SW 1271 (cell line): ENCODE measurements at regions not wholly inside any gene's neighbourhood (a gene's known extent, or its start where the extent isn't known, plus 50 kb on each side); places are given as distances from the start of the nearest gene placed in this dataset.
"Not testable (repeated sequence)": the region's sequence is repeated elsewhere in the genome, so short reads cannot be mapped to it uniquely, and the experiment has no call there.

ENCODE experiments used
- DNase-seq, 2 experiments: peaks; one replicate each; lab custom pipeline; 2025; lab: John Stamatoyannopoulos, UW

DNA sequence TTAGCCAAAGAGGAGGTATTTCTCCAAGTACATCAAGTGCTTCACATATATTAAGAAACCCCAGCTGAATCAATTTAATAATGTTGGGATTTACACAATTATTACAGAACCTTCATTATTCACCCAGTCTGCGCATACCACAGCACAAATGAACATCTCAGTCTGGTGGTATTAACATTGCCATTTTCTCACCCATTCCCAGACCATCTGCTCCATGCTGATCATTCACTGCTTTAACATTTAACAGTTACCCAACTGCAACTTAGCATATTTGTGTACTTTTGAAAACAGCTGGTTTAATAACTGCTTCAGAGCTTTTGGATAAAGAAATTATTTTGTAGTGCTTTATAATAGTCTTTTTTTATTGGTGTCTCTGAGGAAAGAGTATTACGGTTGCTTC lies 1072.1 kb downstream of the NXPH1 start:
- DNase-seq: no peak

DNA sequence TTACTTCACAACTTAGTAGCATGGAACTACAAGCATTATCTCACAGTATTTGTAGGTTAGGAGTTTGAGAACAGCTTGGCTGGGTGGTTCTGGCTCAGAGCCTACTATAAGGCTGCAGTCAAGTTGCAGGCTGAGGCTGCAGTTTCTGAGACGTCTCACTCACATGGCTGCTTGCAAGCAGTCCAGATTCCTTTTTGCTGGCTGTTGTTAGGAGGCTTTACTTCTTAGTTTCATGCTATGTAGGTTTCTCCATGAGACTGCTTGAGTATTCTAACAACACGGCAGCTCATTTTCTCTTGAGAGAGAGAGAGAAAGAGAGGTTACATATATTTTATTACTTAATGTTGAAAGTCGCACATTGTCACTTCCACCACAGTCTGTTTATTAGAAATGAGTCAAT lies 1073.9 kb downstream of the NXPH1 start:
- DNase-seq: no peak

DNA sequence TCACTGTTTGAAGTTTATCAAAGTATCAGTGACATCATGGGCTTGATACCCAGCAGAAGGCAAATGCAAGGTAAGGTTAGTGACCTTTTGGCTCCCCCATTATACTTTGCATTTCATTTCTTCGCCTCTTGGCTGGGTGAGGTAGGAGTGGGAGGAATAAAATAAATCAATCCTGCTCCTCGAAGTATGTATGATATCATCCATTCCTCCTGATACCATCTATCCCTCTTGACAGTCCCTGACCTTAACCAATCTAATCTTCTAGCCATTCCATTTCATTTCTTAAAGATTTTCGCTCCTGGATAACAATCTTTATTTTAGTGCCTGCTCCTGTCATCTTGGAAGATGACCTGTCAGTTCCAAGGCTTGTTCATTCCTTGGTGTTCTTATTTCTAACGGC lies 1083.3 kb downstream of the NXPH1 start:
- DNase-seq: no peak

DNA sequence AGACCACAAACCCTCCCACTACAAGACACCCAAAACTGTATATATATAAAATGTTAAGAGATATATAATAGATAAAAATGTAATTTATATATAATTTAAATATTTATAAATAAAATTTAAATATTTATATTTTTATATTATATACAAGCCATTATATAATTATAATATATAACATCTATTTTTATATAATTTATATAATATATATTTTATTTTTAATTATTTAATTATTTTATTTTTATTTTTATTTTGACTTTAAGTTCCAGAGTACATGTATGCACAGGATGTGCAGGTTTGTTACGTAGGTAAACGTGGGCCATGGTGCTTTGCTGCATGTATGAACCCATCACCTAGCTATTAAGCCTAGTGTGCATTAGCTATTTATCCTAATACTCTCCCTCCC lies 1090.2 kb downstream of the NXPH1 start:
- no peak for DNase-seq

DNA sequence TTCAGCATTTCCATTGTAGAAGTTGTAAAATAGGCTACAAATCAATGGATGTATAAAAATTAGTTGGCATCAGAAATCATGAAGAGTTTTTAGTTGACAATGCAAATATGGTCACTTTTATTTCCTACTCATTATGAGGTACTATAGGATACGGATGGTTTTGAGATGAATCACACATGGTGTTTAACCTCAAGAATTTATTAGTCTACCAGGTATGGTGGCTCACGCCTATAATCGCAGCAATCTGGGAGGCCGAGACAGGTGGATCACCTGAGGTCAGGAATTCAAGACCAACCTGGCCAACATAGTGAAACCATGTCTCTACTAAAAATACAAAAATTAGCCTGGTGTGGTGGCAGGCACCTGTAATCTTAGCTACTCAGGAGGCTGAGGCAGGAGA lies 1119.0 kb downstream of the NXPH1 start:
- not testable (repeated sequence) for DNase-seq

DNA sequence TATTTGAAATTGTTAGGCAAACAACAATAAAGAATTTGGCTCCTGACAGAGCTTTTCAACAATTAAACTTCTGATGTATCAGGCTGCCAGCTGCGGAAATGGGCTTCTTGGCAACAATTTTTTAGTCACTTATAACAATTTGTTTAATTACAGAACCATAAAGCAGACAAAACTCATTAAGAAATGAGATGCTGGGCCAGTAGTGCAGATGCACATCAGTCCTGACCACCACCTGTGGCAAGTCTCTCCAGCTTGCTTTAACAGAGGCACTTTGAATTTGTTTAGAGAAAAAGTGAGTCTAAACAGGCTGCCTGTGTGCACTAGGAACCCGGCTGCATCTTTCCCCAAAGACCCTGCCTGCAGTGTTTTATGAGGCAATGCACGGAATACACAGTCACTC lies 1124.4 kb downstream of the NXPH1 start:
- no peak for DNase-seq

DNA sequence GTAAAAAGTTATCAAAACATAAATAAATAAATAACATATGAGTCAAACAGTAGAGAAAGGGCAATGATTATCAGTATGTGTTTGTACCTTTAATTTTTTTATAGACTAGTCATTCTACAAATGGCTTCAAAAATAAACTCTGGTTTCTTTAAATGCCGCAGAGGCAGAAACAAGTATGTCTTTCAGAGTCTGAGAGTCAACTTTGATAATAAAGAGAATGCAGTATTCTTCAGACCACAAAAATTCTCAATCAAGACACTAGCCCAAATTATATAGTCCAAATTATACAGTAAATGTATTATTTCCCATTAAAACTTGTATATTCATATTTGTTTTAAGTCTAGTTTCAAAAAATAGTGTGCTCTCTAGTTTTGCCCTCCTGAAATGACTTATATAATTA lies 1142.3 kb downstream of the NXPH1 start:
- DNase-seq: no peak

DNA sequence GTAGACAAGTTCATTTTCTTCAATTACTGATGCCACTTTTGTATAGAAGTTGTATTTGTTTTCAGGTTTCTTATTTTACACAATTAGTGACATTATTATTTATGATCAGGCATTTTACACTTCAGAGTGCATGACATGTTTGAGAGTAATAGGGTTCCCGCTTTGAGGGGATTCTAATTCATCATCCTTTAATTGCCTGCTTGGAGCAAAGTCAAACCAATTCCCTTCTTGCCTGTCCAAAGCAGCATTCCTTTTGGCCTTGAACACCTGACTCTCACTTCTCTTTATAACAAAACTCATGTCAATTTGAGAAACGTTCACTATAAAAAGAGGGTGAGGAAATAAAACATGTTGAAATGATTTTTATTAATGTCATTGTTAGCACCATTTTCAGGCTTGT lies 1149.4 kb downstream of the NXPH1 start:
- DNase-seq: no peak

DNA sequence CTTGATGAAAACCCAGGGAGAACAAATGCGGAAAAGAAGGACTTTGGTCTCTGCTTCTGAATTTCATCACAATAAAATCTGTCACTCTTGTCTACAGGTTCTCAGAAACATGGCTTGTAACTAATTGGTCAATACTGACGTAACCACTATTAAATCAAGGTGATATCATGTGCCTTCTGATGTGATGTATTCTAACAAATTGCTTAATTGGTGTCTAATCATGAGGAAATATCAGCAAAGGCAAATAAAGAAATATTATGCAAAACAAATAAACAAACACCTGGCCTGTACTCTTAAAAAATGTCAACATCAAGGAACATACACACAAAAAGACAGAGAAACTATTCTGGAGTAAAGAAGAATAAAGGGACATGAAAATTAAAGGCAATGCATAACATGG lies 1165.0 kb downstream of the NXPH1 start:
- DNase-seq: no peak

DNA sequence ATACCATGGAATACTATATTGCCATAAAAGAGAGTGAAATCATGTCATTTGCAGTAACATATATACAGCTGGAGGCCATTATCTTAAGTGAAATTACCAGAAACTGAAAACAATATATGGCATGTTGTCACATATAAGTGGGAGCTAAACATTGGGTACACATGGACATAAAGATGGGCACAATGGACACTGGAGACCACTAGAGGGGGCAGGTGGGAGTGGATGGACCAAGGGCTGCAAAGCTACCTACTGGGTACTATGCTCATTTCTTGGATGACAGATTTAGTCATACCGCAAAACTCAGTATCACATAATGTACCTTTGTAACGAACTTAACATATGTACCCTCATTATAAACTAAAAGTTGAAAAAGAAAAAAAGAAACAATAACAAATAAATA lies 1167.6 kb downstream of the NXPH1 start:
- peak in 1 of 2 experiments; percentile 24 for DNase-seq

DNA sequence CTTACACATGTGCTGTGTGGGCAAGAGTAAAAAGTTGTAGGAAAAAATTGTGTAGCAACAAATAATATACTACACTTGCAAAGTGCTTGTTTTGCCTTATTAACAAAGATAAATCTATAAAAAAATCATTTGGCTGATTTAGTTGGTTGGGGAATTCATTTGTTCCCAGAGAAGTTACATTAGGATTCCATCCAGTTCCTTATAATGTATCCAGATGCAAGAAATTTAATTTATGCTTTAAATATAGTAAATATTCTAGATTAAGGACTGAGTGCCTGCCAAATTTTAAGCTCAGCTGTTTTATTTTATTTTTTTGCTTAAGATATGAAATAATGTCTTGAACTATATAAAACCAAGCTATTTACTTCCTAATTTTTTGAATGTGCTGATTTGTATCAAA lies 1169.9 kb downstream of the NXPH1 start:
- DNase-seq: no peak

DNA sequence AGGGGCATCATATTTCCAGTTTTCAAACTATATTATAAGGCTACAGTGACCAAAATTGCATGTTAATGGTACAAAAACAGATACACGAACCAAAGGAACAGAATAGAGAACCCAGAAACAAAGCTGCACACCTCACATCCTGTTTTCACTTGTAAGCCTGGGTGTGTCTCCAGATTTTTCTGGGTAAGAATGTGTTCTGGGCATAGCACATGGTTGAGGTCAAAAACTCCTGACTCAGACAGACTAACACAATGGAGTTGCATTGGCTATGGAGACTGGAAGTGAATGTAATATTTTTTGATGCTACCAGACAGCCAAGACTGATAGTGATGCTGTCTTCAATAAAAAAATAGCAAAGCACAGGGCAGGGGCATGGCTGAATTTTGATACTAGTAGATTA lies 1175.2 kb downstream of the NXPH1 start:
- DNase-seq: no peak

DNA sequence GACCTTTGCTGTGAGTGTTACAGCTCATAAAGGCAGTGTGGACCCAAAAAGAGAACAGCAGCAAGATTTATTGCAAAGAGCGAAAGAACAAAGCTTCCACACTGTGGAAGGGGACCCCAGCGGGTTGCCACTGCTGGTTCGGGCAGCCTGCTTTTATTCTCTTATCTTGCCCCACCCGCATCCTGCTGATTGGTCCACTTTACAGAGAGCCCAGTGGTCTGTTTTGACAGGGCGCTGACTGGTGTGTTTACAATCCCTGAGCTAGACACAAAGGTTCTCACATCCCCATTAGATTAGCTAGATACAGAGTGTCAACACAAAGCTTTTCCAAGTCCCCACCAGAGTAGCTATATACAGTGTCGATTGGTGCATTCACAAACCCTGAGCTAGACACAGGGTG lies 1187.5 kb downstream of the NXPH1 start:
- not testable (repeated sequence) for DNase-seq

DNA sequence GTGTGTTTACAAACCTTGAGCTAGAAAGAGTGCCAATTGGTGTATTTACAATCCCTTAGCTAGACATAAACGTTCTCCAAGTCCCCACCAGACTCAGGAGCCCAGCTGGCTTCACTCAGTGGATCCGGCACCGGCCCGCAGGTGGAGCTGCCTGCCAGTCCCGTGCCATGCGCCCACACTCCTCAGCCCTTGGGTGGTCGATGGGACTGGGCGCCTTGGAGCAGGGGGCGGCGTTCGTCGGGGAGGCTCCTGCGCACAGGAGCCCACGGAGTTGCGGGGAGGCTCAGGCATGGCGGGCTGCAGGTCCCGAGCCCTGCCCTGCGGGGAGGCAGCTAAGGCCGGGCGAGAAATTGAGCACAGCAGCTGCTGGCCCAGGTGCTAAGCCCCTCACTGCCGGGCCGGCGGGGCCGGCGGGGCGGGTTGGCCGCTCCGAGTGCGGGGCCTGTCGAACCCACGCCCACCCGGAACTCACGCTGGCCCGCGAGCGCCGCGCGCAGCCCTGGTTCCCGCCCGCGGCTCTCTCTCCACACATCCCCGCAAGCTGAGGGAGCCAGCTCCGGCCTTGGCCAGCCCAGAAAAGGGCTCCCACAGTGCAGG lies 1188.0 kb downstream of the NXPH1 start:
- DNase-seq: not testable (repeated sequence)

DNA sequence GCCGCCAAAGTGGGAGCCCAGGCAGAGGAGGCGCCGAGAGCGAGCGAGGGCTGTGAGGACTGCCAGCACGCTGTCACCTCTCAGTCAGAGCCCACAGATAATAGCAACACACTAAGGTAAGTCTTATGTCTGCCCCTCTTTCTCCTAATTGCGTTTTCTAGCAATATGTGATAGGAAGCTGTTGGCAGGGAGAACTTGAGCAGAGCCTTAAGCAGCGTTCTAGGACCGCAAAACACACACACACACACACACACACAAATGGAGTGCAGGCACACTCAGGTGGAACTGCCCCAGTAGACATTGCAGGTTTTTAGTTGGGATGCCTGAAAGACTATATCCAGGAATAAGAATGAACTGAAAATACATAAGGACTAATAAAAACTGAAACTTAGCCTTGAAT lies 1188.5 kb downstream of the NXPH1 start:
- no peak for DNase-seq

DNA sequence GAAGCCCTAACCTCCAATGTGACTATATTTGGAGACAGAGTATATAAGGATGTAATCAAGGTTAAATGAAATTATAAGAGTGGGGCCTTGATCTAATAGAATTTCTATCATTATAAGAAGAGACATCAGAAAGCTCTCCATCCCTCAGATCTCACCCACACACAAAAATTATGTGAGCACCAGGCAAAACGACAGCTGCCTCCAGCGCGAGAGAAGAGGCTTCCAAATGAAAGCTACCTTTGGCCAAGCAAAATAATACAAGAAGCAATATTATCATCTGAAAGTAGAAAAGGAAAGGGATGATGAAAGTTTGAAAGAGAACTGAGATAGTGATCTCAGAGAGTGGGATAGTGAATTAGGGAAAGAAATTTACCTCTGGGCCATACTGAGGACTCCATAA lies 1192.5 kb downstream of the NXPH1 start:
- DNase-seq: no peak

DNA sequence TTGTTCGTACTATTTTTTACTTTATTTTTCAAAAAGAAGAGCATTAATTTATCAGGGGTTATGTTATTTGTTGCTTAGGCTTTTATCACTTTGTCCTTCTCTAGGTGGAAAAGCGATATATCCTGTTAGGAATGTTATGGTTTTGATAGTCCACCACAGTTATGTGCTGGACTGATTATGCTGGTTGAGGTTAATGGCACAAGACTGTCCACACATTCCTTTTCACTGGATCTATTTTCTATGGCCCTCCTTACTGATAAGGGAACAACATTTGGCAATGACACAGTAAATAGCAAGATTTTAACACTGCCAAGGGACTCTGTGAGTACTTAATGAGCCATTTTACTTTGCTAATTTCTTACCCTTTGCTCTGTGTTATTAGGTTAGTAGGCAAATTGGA lies 1212.3 kb downstream of the NXPH1 start:
- DNase-seq: peak in 1 of 2 experiments; percentile 19

DNA sequence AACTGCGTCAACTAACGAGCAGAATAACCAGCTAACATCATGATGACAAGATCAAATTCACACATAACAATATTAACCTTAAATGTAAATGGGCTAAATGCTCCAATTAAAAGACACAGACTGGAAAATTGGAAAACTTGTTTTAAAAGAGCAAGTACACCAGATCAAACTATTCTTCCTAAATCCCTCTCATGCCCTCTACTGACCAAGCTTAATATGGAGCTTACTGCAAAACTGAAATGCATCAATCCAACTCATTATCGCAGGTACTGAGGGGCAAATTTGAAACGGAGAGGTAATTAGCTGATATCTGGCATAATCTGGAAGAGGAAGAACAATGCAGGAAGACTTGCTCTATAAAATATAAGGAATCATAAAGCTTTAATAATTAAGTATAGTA lies 1223.8 kb downstream of the NXPH1 start:
- peak in 1 of 2 experiments; percentile 13 for DNase-seq

DNA sequence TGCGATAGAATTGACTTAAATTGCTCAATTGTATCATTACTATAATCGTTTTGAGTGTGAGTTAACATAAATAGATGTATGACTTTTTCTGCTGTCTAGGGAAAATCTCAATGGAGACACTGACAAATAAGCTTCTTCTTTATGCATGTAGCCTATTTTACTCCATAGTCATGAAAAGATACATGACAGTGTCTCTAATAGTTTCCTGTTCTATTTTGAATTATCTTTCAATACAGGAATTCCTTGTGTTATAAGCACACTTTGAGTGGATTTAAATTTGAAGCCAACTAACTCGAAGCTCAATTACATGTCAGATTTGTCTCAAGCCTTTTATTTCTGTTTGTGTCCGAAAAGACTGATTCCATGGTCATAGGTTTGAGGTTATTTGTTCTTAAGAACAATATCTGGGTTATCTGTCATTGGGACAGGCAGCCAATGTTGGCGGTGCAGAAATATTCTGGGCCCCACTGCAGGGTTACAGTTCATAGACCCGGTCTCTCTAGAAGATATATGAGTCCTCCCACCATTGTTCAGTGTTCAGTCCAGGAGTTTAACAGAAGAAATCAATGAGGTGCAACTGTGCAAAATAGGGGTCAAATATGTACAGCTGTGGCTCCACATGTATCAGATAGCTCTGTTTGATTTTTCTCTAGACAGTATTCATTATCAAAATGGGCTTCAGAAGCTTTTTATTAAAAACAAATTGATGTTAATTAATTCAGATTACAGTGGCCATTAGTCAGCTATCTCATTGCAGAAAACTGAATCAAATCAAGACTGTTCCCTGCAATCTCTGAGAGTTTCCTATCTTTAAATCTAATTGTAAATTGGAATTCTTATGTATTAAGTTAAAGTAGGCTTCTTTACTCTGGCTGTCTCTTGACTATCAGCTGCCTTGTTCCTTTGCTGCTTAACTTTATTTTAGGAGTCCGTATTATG lies 1238.8 kb downstream of the NXPH1 start:
- no peak for DNase-seq

DNA sequence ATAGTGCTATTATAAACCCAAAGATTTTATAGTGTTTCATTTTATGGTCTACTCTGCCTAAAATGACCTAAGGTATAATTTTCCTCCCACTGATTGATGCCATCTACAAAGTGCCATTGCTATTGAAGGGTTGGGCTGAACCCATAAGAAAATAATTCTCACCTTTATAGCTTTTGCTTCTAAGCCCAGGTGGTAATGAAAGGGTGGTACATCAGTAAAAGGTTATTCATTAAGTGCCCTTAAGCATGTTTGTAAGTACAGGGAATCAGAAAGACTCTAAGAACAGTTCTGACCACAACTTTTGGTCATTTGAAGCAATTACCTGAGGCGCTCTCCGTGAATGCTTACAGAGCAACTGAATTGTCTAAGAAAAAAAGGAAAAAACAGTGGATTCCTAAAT lies 1247.3 kb downstream of the NXPH1 start:
- no peak for DNase-seq

DNA sequence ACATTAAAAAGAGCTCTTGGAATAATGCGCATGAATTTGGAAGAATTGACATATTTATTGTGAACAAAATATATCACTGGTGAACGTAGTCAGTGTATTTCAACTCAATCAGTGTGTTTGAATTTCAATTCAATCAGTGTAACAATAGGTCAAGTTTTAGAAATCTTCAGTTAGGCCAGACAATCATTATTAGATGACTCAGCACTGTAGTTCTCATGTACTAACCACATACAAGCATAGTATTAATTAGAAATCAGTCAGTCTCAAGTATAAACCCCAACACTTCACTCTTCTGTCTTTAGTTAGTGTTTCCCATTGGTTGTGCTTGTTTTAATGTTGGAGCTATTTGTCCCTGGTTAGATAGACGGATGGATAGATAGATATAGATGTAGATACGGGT lies 1247.9 kb downstream of the NXPH1 start:
- no peak for DNase-seq

DNA sequence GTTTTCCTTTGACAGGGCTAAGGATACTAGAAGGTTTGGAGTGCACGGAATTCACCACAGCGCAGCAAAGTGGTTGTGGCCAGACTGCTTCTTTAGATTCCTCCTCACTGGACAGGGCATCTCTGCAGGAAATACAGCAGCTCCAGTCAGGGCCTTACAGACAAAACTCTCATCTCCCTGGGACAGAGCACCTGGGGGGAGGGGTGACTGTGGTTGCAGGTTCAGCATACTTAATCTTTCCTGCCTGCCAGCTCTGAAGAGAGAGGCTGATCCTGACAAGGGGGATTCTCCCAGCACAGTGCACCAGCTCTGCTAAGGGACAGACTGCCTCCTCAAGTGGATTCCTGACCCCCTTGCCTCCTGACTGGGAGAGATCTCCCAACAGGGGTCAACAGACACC lies 1257.9 kb downstream of the NXPH1 start:
- DNase-seq: no peak

DNA sequence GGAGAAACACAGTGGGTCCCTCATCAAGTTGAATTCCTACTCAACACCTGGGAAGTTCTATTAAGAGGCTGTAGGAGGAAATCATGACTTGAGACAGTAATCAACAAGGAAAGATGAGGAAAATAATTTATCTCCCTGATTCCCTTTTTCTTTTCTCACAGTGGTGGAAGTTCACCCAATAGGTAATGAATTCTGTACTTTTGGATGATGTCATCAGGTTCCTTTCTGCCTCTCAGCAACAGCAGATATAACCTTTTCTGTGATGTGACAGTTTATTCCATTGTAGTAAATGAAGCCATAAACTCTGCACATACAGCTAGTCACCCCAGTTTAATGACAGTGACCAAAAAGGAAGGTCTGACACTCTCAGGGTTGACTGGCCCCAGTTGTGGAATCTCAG lies 1265.0 kb downstream of the NXPH1 start:
- DNase-seq: no peak

DNA sequence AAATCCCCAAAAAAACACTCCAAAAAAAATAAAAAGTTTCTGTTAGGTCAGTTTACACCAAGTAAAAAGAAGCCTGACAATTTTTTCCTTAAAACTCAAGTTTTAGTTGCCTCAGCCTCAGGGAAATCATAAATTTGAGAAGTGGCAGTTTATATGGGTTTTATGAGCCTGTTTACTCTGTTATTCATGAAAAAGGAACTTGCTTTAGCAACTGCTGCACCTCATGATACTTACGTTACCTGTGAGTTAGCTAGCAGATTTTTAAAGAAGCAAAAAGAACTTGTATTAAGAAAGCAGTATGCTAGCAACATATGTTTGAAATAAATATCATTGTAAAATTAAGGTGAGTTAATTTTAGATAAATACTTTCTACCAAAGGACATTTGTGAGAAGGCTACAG lies 1264.5 kb upstream of the PHF14 start:
- no peak for DNase-seq
